ENCODE measurements at regions not wholly inside any gene's neighbourhood (a gene's known extent, or its start where the extent isn't known, plus 50 kb on each side); places are given as distances from the start of the nearest gene placed in this dataset.
"Not testable (repeated sequence)": the region's sequence is repeated elsewhere in the genome, so short reads cannot be mapped to it uniquely, and the experiment has no call there.

DNA sequence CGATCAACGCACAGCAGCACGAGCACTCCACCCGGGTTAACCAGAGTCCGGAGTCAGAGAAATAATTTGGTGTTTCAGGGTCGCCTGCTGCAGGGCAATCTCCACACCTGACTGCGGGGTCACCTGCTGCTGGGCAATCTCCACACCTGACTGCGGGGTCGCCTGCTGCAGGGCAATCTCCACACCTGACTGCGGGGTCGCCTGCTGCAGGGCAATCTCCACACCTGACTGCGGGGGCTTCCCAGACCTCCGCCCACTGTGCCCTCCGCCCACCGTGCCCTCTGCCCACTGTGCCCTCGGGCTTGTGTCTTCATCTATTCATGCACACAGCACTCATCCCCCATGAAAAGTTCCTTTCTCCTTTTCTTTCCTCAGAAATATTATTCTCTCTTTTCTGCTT, 500.2 kb upstream of the SALL3 start:
- in situ Hi-C loops (cut with HindIII; ENCODE audit: low pct_unique_long_range_greater_than_20kb, low sequenced_read_pairs) = no loop called here
- DNase-seq (ENCODE audit: low read depth in 1 of 2, low spot score in 1 of 2) = no peak
- no peak for TF ChIP-seq JUND (IDR thresholded peaks at IDR 0.05; ENCODE audit: low read depth)

GRCh38 chr18:78480262-78481054, 499.2 kb upstream of the SALL3 start:
- TF ChIP-seq JUND (IDR thresholded peaks at IDR 0.05; ENCODE audit: low read depth) = no peak
- no peak for DNase-seq (ENCODE audit: low read depth in 1 of 2, low spot score in 1 of 2)
- in situ Hi-C loops (cut with HindIII; ENCODE audit: low pct_unique_long_range_greater_than_20kb, low sequenced_read_pairs) = no loop called here

- in situ Hi-C loops (cut with HindIII; ENCODE audit: low pct_unique_long_range_greater_than_20kb, low sequenced_read_pairs) = no loop called here
- DNase-seq (ENCODE audit: low read depth in 1 of 2, low spot score in 1 of 2) = no peak
- TF ChIP-seq JUND (IDR thresholded peaks at IDR 0.05; ENCODE audit: low read depth) = no peak
Observed at GRCh38 chr18:78482378-78482777, 497.2 kb upstream of the SALL3 start.

- no peak for TF ChIP-seq JUND (IDR thresholded peaks at IDR 0.05; ENCODE audit: low read depth)
- in situ Hi-C loops (cut with HindIII; ENCODE audit: low pct_unique_long_range_greater_than_20kb, low sequenced_read_pairs) = no loop called here
- DNase-seq (ENCODE audit: low read depth in 1 of 2, low spot score in 1 of 2) = no peak
Observed at GRCh38 chr18:78487649-78488048, 492.0 kb upstream of the SALL3 start.

GRCh38 chr18:78492064-78492812, 487.4 kb upstream of the SALL3 start:
- in situ Hi-C loops (cut with HindIII; ENCODE audit: low pct_unique_long_range_greater_than_20kb, low sequenced_read_pairs) = no loop called here
- peak in 1 of 2 experiments; percentile 38 for DNase-seq (ENCODE audit: low read depth in 1 of 2, low spot score in 1 of 2)
- no peak for TF ChIP-seq JUND (IDR thresholded peaks at IDR 0.05; ENCODE audit: low read depth)

DNA sequence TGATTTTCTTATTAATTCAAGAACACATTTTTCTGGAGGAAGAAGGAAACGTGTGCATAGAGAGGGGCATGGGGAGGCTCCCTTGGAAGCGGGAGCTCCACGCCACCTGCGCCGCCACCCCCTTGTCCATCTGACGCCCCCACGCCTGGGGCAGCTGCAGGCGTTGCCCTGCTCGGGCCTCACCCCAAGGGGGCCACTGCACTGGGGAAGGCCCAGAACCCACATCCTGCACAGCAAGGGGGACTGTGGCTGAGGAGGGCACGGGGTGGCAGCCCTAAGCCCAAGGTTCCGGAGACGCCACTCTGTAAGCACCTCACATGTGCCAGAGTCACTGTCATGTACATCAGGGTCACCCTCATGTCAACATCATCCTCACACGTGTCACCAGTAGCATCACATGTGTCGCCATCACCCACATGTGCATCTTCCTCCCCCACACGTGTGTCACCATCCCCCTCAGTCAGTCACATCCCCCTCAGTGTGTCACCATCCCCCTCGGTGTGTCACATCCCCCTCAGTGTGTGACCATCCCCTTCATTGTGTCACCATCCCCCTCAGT, 486.7 kb upstream of the SALL3 start:
- DNase-seq (ENCODE audit: low read depth in 1 of 2, low spot score in 1 of 2) = no peak
- TF ChIP-seq JUND (IDR thresholded peaks at IDR 0.05; ENCODE audit: low read depth) = no peak
- in situ Hi-C loops (cut with HindIII; ENCODE audit: low pct_unique_long_range_greater_than_20kb, low sequenced_read_pairs) = no loop called here

DNA sequence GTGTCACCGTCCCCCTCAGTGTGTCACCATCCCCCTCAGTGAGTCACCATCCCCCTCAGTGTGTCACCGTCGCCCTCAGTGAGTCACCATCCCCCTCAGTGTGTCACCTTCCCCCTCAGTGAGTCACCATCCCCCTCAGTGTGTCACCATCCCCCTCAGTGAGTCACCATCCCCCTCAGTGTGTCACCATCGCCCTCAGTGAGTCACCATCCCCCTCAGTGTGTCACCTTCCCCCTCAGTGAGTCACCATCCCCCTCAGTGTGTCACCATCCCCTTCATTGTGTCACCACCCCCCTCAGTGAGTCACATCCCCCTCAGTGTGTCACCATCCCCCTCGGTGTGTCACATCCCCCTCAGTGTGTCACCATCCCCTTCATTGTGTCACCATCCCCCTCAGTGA, 486.1 kb upstream of the SALL3 start:
- in situ Hi-C loops (cut with HindIII; ENCODE audit: low pct_unique_long_range_greater_than_20kb, low sequenced_read_pairs); DNase-seq (ENCODE audit: low read depth in 1 of 2, low spot score in 1 of 2): not testable (repeated sequence)

- in situ Hi-C loops (cut with HindIII; ENCODE audit: low pct_unique_long_range_greater_than_20kb, low sequenced_read_pairs) = no loop called here
- DNase-seq (ENCODE audit: low read depth in 1 of 2, low spot score in 1 of 2) = no peak
- TF ChIP-seq JUND (IDR thresholded peaks at IDR 0.05; ENCODE audit: low read depth) = no peak
Observed at GRCh38 chr18:78494204-78495085, 485.2 kb upstream of the SALL3 start.

- no peak for DNase-seq (ENCODE audit: low read depth in 1 of 2, low spot score in 1 of 2)
- no peak for TF ChIP-seq JUND (IDR thresholded peaks at IDR 0.05; ENCODE audit: low read depth)
- in situ Hi-C loops (cut with HindIII; ENCODE audit: low pct_unique_long_range_greater_than_20kb, low sequenced_read_pairs) = no loop called here
Observed at GRCh38 chr18:78495550-78495949, 484.1 kb upstream of the SALL3 start.

GRCh38 chr18:78496079-78496478, 483.5 kb upstream of the SALL3 start:
- no peak for DNase-seq (ENCODE audit: low read depth in 1 of 2, low spot score in 1 of 2)
- in situ Hi-C loops (cut with HindIII; ENCODE audit: low pct_unique_long_range_greater_than_20kb, low sequenced_read_pairs) = no loop called here
- TF ChIP-seq JUND (IDR thresholded peaks at IDR 0.05; ENCODE audit: low read depth) = no peak

DNA sequence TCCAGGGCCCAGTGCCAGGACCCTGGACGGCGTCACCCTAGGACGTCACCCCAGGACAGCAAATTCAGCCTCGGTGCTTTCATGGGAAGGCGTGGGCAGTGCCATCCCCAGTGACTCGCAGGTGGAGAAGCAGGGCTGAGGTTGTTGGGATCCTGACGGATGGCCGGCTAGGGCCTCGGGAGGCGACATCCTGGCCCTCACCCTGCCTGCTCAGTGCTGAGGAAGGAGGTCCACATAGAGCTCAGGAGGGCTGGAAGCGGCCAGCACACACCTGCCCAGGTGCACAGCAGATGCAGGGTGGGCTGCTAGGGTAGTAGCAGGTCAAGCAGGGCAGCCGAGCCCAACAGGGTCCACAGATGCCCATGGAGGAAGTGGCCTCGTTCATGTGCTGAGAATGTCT, 482.0 kb upstream of the SALL3 start:
- no peak for TF ChIP-seq JUND (IDR thresholded peaks at IDR 0.05; ENCODE audit: low read depth)
- no peak for DNase-seq (ENCODE audit: low read depth in 1 of 2, low spot score in 1 of 2)
- in situ Hi-C loops (cut with HindIII; ENCODE audit: low pct_unique_long_range_greater_than_20kb, low sequenced_read_pairs) = no loop called here

DNA sequence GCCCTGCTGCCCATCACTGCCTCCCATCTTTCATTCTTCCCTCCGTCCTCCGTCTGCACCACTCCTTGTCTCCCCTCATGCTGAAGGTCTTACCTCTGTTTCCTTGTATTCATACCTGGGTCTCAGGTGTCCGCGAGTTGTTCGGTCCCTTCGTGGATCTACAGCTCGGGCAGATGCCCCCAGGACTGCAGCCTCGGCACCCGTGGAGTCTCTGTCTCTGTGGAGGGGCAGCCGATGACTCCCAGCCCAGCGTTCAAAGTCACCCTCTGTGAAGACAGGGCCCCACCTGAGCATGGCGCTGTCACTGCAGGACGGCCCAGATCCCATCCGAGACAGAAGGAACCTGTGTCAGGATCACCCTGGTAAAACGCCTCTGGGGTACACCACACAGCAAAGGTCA, 480.0 kb upstream of the SALL3 start:
- no peak for TF ChIP-seq JUND (IDR thresholded peaks at IDR 0.05; ENCODE audit: low read depth)
- no peak for DNase-seq (ENCODE audit: low read depth in 1 of 2, low spot score in 1 of 2)
- in situ Hi-C loops (cut with HindIII; ENCODE audit: low pct_unique_long_range_greater_than_20kb, low sequenced_read_pairs) = no loop called here

Measured in T47D (cell line).